ENCODE measurements at regions not wholly inside any gene's neighbourhood (a gene's known extent, or its start where the extent isn't known, plus 50 kb on each side); places are given as distances from the start of the nearest gene placed in this dataset.

- TF ChIP-seq CTCF (IDR thresholded peaks at IDR 0.05) (no peak), POLR2A (IDR thresholded peaks at IDR 0.05) (no peak)
Observed at GRCh38 chr6:1238040-1238439, 73.9 kb upstream of the FOXQ1 start.

All from testis (tissue), 2 donors.